ENCODE measurements at regions not wholly inside any gene's neighbourhood (a gene's known extent, or its start where the extent isn't known, plus 50 kb on each side); places are given as distances from the start of the nearest gene placed in this dataset.
A peak's percentile ranks its signal among the peaks of the same experiment; 100 is the strongest.

DNA sequence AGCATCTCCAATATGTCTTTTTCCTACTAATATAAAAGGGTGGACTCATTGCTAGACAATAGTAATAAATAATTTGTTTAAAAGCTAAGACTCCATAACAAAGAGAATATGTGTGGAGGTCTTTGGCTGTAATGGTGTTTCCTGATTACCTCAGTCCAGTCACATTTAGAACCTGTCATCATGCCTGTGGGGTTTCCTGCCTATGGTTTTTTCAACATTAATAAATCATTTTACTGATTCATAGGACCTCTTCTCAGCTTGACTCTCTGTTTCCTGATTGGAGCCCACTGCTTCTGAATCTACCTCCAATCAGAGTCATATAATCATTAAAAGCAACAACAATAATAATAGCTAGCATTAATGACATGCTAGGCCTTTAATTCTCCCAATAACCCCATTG lies 52.4 kb upstream of the GNAI1 start:
- ATAC-seq (replicated peaks in 6 of 8): peak in 5 of 8 experiments; percentile 53 to 86 (median 65)
- in situ Hi-C loops (cut with MboI; ENCODE audit: low pct_unique_long_range_greater_than_20kb in 2 of 9, low sequenced_read_pairs in 9 of 9, unreplicated experiment in 9 of 9): loop anchor here in 2 of 9 experiments (25.0 kb wide), 2 partner anchors 305 to 580 kb away; no protein-coding TSS in a partner anchor
- Histone ChIP-seq H3K4me1 (replicated peaks in 1 of 2) (no peaks in the 10 kb centered on the region), H3K4me3 (no peak overlapping the region), H3K27ac (no peak overlapping the region)

DNA sequence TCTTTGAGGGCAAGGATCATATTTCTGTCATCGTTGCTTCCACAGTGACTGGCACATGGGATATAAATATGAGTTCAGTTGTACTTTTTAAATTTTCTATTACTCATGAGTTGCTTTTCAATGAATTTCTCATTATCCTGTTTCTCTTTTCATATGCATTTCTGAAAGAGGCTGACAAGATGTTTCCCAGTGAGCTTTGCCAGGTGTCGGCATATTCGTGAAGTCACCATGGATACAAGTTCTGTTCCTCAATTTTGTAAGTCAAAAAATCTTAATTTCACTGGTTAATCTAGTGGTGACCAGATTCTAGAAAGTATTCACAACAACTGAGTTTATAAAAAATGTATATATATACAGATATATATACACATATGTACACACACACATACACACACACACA lies 55.7 kb upstream of the GNAI1 start:
- in situ Hi-C loops (cut with MboI; ENCODE audit: low pct_unique_long_range_greater_than_20kb in 2 of 9, low sequenced_read_pairs in 9 of 9, unreplicated experiment in 9 of 9): loop anchor here in 2 of 9 experiments (25.0 kb wide), 2 partner anchors 308 to 583 kb away; no protein-coding TSS in a partner anchor
- 20 to 100% (median 84%) methylated on average over 2 to 3 of the region's 3 CpGs; no CpG with 5 or more reads in 2 of the 10 experiments for WGBS, 10 experiments
- no peak for ATAC-seq (replicated peaks in 6 of 8)
- Histone ChIP-seq H3K4me3 (no peak overlapping the region), H3K4me1 (replicated peaks in 1 of 2) (no peaks in the 10 kb centered on the region), H3K27ac (no peak overlapping the region)

DNA sequence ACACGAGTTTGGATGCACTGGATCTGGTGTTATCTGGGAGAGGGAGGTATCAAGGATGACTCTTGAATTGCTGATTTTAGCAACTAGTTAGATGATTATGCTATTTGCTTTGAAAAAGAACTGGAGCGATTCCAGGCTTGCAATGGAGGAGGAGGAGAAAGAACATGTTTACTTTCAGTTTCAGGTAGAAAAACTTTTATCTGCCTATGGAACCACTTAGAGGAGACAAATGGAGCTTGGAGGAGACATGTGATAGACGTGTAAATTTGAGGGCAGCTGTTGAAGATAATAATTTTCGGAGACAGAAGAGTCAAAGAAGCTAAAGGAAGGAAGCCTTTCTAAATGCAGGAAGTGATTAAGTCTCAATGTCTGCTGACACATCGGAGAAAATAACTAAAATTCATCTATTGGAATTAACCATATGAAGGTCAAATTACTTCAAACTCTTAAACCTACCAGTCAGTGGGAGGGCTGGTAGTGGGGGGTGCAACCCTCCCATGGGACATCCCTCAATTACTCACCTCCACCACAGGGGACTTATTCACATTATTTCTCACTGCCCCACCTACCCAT lies 56.4 kb upstream of the GNAI1 start:
- Histone ChIP-seq H3K4me1 (replicated peaks in 1 of 2) (no peaks in the 10 kb centered on the region), H3K4me3 (no peak overlapping the region), H3K27ac (no peak overlapping the region)
- in situ Hi-C loops (cut with MboI; ENCODE audit: low pct_unique_long_range_greater_than_20kb in 2 of 9, low sequenced_read_pairs in 9 of 9, unreplicated experiment in 9 of 9): loop anchor here in 2 of 9 experiments (25.0 kb wide), 2 partner anchors 309 to 584 kb away; no protein-coding TSS in a partner anchor
- 10 to 92% (median 80%) methylated on average over 1 to 5 of the region's 5 CpGs; no CpG with 5 or more reads in 1 of the 10 experiments for WGBS, 10 experiments
- peak in 2 of 8 experiments; percentile 80 to 86 for ATAC-seq (replicated peaks in 6 of 8)

DNA sequence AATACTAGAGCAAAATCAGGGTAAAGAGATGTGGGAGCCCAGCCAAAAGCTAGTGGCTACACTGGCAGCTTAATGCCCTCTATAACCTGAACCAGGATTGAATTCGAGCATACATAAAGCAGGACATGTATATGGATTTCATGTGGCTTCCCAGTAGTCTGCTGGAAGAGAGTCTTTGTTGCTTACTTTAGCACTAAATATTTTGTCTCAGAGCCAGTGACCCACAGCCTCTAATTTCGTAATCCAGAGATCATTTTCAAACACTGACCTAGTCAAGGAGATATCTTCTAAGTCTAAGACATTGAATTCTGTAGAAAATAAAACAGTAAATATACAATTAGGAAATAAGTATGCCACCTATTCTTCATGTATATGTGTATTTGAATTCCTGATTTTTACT lies 64.2 kb upstream of the GNAI1 start:
- Histone ChIP-seq H3K4me1 (replicated peaks in 1 of 2) (no peaks in the 10 kb centered on the region), H3K4me3 (no peak overlapping the region), H3K27ac (no peak overlapping the region)
- ATAC-seq (replicated peaks in 6 of 8): no peak
- in situ Hi-C loops (cut with MboI; ENCODE audit: low pct_unique_long_range_greater_than_20kb in 2 of 9, low sequenced_read_pairs in 9 of 9, unreplicated experiment in 9 of 9): loop anchor here in 2 of 9 experiments (25.0 kb wide), 2 partner anchors 342 to 1392 kb away; no protein-coding TSS in a partner anchor
- WGBS, 10 experiments: 0 to 100% (median 75%) methylated on average over 1 to 2 of the region's 2 CpGs; no CpG with 5 or more reads in 2 of the 10 experiments

DNA sequence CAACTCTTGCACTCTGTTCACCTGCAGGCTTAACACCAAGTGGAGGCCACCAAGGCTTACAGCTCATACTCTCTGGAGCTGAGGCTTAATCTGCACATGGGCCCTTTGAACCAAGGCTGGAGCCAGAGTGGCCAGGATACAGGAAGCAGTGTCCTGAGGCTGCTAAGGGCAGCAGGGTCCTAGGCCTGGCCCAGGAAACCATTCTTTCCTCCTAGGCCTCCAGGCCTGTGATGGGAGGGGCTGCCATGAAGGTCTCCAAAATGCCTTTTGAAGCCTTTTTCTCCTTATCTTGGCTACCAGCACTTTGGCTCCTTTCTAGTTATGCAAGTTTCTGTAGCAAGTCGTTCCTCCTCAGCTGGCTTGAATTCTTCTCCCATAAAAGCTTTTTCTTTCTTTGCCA lies 68.0 kb upstream of the GNAI1 start:
- 50 to 100% (median 63%) methylated on average over 1 of the region's 1 CpG; no CpG with 5 or more reads in 5 of the 10 experiments for WGBS, 10 experiments
- Histone ChIP-seq H3K4me3 (no peak overlapping the region), H3K4me1 (replicated peaks in 1 of 2) (no peaks in the 10 kb centered on the region), H3K27ac (no peak overlapping the region)
- no peak for ATAC-seq (replicated peaks in 6 of 8)
- in situ Hi-C loops (cut with MboI; ENCODE audit: low pct_unique_long_range_greater_than_20kb in 2 of 9, low sequenced_read_pairs in 9 of 9, unreplicated experiment in 9 of 9): loop anchor here in 2 of 9 experiments (25.0 kb wide), 2 partner anchors 346 to 1396 kb away; no protein-coding TSS in a partner anchor

DNA sequence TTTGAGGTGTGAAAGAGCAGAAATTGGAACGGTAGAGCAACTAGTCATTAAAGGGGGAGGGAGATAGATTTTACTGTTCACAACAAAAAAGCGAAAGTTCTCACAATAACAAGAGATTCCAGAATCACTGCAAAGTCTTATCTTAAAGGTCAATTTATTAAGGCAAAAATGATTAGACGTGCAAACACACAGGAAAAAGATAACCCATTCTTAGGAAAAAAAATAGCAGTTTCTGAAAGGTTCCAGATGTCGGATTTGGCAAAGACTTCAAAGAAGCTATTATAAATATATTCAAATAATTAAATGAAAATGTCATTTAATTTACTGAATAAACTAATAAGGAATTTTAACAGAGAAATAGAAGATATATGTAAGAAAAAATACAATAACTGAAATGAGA lies 70.8 kb upstream of the GNAI1 start:
- ATAC-seq (replicated peaks in 6 of 8): no peak
- H3K4me3 ChIP-seq: no peak overlapping the region
- in situ Hi-C loops (cut with MboI; ENCODE audit: low pct_unique_long_range_greater_than_20kb in 2 of 9, low sequenced_read_pairs in 9 of 9, unreplicated experiment in 9 of 9): loop anchor here in 2 of 9 experiments (25.0 kb wide), 2 partner anchors 348 to 1398 kb away; no protein-coding TSS in a partner anchor
- H3K4me1 ChIP-seq (replicated peaks in 1 of 2): no peaks in the 10 kb centered on the region
- 9 to 100% (median 85%) methylated on average over 1 to 4 of the region's 4 CpGs; no CpG with 5 or more reads in 1 of the 10 experiments for WGBS, 10 experiments
- H3K27ac ChIP-seq: no peak overlapping the region

DNA sequence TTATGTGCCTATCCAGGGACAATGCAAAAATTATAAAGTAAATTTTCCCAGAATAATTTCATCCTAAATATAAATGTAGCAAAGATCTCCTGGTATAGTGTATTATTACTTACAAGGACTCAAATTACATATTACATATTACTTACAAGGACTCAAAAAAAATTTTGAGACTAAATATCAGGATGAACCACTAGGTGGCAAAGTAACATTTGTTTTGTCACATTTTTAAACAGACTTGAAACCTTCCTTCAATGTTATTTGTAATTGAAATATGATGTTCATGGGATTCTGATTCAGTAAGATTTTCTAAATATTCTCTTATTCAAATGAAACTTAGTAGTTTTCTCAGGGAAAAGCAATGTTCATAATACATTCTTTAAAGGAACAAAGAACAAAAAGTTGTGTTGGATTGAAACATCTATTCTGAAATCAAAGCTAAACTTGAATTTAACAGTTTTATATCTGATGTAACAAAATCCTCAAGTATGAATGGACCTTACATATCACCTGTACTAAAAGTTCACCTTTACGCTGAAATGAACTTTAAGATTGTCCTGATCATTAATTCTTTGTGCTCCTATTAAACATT lies 74.3 kb upstream of the GNAI1 start:
- WGBS, 10 experiments: 0 to 100% (median 74%) methylated on average over 1 of the region's 1 CpG
- Histone ChIP-seq H3K27ac (no peak overlapping the region), H3K4me3 (no peak overlapping the region), H3K4me1 (replicated peaks in 1 of 2) (no peaks in the 10 kb centered on the region)
- in situ Hi-C loops (cut with MboI; ENCODE audit: low pct_unique_long_range_greater_than_20kb in 2 of 9, low sequenced_read_pairs in 9 of 9, unreplicated experiment in 9 of 9): loop anchor here in 2 of 9 experiments (25.0 kb wide), 2 partner anchors 352 to 1402 kb away; no protein-coding TSS in a partner anchor
- ATAC-seq (replicated peaks in 6 of 8): peak in 3 of 8 experiments; percentile 42 to 48 (median 46)

DNA sequence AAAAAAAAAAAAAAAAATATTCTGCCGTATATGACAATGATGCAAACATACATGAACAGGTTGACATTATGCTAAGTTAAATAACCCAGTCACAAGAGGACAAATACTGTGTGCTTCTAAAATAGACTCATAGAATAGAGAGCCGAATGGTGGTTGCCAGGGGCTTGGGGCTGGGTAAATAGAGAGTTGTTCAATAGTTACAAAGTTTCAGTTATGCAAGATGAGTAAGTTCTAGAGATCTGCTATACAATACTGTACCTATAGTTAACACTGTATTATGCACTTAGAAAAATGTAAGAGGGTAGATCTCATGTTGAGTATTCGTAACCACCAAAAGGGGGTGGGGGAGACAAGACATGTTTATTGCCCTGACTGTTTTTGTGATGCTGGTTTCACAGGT lies 77.1 kb upstream of the GNAI1 start:
- H3K4me3 ChIP-seq: no peak overlapping the region
- ATAC-seq (replicated peaks in 6 of 8): peak in 1 of 8 experiments; percentile 67
- no peak overlapping the region for H3K27ac ChIP-seq
- H3K4me1 ChIP-seq (replicated peaks in 1 of 2): peaks cover 0 to 8% of the 10 kb centered on the region in 2 donors
- WGBS, 10 experiments: 75 to 100% (median 93%) methylated on average over 1 to 3 of the region's 3 CpGs
- in situ Hi-C loops (cut with MboI; ENCODE audit: low pct_unique_long_range_greater_than_20kb in 2 of 9, low sequenced_read_pairs in 9 of 9, unreplicated experiment in 9 of 9): loop anchor here in 2 of 9 experiments (25.0 kb wide), 2 partner anchors 355 to 1405 kb away; no protein-coding TSS in a partner anchor

DNA sequence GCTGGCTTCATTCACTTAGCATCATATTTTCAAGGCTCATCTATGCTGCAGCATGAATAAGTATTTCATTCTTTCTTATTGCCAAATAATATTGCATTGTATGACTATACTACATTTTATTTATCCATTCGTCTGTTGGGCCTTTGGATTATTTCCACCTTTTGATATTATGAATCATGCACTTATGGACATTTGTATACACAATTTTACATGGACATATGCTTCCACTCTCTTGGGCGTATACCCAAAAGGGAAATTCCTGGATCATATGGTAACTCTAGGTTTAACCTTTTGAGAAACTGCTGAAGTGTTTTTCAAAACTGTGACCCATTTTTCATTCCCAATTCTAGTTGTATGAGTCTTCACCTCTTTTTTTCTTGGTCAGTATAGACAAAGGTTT lies 80.3 kb upstream of the GNAI1 start:
- Histone ChIP-seq H3K4me3 (no peak overlapping the region), H3K4me1 (replicated peaks in 1 of 2) (peaks cover 0 to 8% of the 10 kb centered on the region in 2 donors), H3K27ac (no peak overlapping the region)
- in situ Hi-C loops (cut with MboI; ENCODE audit: low pct_unique_long_range_greater_than_20kb in 2 of 9, low sequenced_read_pairs in 9 of 9, unreplicated experiment in 9 of 9): loop anchor here in 2 of 9 experiments (25.0 kb wide), 2 partner anchors 358 to 1408 kb away; no protein-coding TSS in a partner anchor
- WGBS, 10 experiments: 0 to 100% (median 83%) methylated on average over 1 to 2 of the region's 2 CpGs
- ATAC-seq (replicated peaks in 6 of 8): peak in 3 of 8 experiments; percentile 64 to 88 (median 66)

DNA sequence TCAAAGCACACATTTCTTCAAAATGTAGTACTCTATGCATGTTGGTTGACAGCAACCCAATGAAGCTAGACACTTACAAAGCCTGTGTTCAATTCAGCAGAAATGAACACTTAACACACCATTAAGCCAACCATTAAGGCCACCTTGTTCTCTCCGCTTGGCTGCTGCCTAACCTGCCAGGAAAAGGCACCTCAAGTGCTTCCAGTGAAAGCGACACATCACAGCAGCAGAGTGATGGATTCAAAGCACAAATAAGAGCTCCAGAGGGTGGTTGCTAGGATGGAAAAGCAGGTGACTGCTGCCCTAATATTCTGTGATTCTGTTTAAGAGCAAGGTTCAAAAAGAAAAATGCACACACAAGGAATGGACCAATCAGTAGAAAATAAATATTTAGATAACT lies 81.5 kb upstream of the GNAI1 start:
- H3K4me1 ChIP-seq (replicated peaks in 1 of 2): peaks cover 0 to 8% of the 10 kb centered on the region in 2 donors
- peak in 4 of 8 experiments; percentile 28 to 84 (median 43) for ATAC-seq (replicated peaks in 6 of 8)
- in situ Hi-C loops (cut with MboI; ENCODE audit: low pct_unique_long_range_greater_than_20kb in 2 of 9, low sequenced_read_pairs in 9 of 9, unreplicated experiment in 9 of 9): loop anchor here in 2 of 9 experiments (25.0 kb wide), 2 partner anchors 359 to 1409 kb away; no protein-coding TSS in a partner anchor
- WGBS, 10 experiments: 60 to 100% (median 95%) methylated on average over 1 of the region's 2 CpGs; no CpG with 5 or more reads in 6 of the 10 experiments
- H3K4me3 ChIP-seq: no peak overlapping the region
- H3K27ac ChIP-seq: peak overlapping the region in 1 of 2 donors; percentile 47

DNA sequence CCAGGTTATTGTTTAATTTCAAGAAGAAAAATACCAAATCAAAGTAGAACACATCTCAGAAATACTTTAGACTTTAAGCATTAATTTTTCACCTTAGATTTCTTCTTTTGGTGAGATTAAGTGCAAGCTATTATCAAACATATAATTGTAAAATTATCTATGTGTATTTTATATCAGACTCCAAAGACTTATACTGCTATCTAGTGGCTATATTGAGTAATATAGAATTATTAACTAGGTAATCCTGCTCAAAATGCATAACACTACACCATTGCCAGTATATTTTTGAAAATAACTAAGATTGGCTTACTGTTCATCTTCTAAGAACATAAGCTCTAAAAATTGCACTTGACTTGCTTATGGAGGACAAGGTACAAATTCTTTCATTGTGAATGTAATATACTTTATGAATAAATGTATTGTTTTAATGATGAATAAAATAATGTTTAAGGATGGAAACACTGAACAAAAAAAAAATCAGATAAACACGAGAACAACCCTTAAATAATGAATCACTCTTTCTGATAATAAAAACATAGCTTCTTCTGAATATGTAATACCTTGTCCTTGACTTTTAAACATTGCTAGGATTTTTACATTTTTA lies 86.7 kb upstream of the GNAI1 start:
- H3K27ac ChIP-seq: no peak overlapping the region
- ATAC-seq (replicated peaks in 6 of 8): no peak
- no peak overlapping the region for H3K4me3 ChIP-seq
- in situ Hi-C loops (cut with MboI; ENCODE audit: low pct_unique_long_range_greater_than_20kb in 2 of 9, low sequenced_read_pairs in 9 of 9, unreplicated experiment in 9 of 9): no loop called here
- WGBS, 10 experiments: 0 to 80% (median 34%) methylated on average over 1 of the region's 1 CpG; no CpG with 5 or more reads in 2 of the 10 experiments
- peaks cover 0 to 2% of the 10 kb centered on the region in 2 donors for H3K4me1 ChIP-seq (replicated peaks in 1 of 2)

DNA sequence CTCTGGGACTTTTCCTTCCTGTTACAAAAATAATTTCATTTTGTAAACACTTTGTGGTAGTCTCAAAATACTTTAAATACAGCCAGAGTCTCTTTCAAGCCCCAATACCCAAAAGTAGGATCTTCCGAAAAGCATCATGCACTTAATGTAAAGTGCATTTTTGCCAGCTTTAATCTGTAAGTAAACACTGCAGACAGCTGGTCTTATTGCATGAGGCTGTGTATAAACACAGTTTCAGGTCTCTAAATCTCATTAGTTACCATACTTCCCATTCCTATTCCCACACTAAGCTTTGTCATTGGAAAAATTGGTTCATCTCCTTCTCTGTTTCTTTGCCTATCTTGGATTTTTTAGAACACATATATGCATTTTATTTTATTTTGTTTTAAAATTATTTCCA lies 87.6 kb upstream of the GNAI1 start:
- no peak overlapping the region for H3K4me3 ChIP-seq
- no peak for ATAC-seq (replicated peaks in 6 of 8)
- in situ Hi-C loops (cut with MboI; ENCODE audit: low pct_unique_long_range_greater_than_20kb in 2 of 9, low sequenced_read_pairs in 9 of 9, unreplicated experiment in 9 of 9): no loop called here
- 43 to 100% (median 100%) methylated on average over 1 of the region's 1 CpG; no CpG with 5 or more reads in 1 of the 10 experiments for WGBS, 10 experiments
- H3K4me1 ChIP-seq (replicated peaks in 1 of 2): no peaks in the 10 kb centered on the region
- no peak overlapping the region for H3K27ac ChIP-seq

DNA sequence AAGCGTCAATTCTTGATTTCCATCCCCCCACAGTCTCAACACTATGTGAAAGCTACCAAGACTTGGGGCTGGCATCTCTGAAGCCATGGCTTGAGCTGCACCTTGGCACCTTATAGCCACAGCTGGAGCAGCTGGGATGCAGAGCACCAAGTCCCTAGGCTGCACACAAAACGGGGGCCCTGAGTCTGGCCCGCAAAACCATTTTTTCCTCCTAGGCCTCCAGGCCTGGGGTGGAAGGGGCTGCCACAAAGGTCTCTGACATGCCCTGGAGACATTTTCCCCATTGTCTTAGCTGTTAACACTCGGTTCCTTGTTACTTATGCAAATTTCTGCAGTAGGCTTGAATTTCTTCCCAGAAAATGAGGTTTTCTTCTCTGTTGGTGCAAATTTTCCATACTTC lies 89.8 kb upstream of the GNAI1 start:
- WGBS, 10 experiments: 0 to 92% (median 83%) methylated on average over 1 to 4 of the region's 4 CpGs; no CpG with 5 or more reads in 3 of the 10 experiments
- Histone ChIP-seq H3K4me1 (replicated peaks in 1 of 2) (peaks cover 0 to 4% of the 10 kb centered on the region in 2 donors), H3K4me3 (no peak overlapping the region), H3K27ac (no peak overlapping the region)
- no peak for ATAC-seq (replicated peaks in 6 of 8)
- in situ Hi-C loops (cut with MboI; ENCODE audit: low pct_unique_long_range_greater_than_20kb in 2 of 9, low sequenced_read_pairs in 9 of 9, unreplicated experiment in 9 of 9): no loop called here

Measured in motor neuron (in vitro differentiated cells).